Mesenchymal stem cell (in vitro differentiated cells and primary cell): ENCODE measurements at regions not wholly inside any gene's neighbourhood (a gene's known extent, or its start where the extent isn't known, plus 50 kb on each side); places are given as distances from the start of the nearest gene placed in this dataset.

Experiments
- DNase-seq: peaks from one replicate; pipeline ENCODE4 v3.0.0-alpha.2; 2013
- H2AFZ ChIP-seq: one replicate; pipeline ENCODE4 v1.6.1; 2013; ENCODE audit warnings: low read depth, mild to moderate bottlenecking, control low read depth, inconsistent platforms, low read length, moderate library complexity
- H2AK5ac ChIP-seq: 2 replicates; pipeline ENCODE4 v1.6.1; 2013; ENCODE audit warnings: low read length, moderate library complexity, mild to moderate bottlenecking, inconsistent platforms; ENCODE audit not compliant: severe bottlenecking
- H2BK120ac ChIP-seq: one replicate; pipeline ENCODE4 v1.6.1; 2013; ENCODE audit warnings: low read depth, mild to moderate bottlenecking, inconsistent platforms, low read length, moderate library complexity
- H2BK12ac ChIP-seq, 2 experiments: one replicate each; pipeline ENCODE4 v1.6.1; 2013; ENCODE audit warnings: inconsistent platforms in 2 of 2, low read length in 2 of 2, mild to moderate bottlenecking in 2 of 2, moderate library complexity in 2 of 2, control low read depth in 1 of 2
- H2BK15ac ChIP-seq: one replicate; pipeline ENCODE4 v1.6.1; 2013; ENCODE audit warnings: mild to moderate bottlenecking, low read depth, inconsistent platforms; ENCODE audit not compliant: poor library complexity, severe bottlenecking
- H2BK5ac ChIP-seq: 2 replicates; pipeline ENCODE4 v1.6.1; 2013; ENCODE audit warnings: low read depth, mild to moderate bottlenecking, low read length, control low read depth, inconsistent platforms; ENCODE audit not compliant: poor library complexity, severe bottlenecking
- H3K14ac ChIP-seq, 2 experiments: one replicate each; pipeline ENCODE4 v1.6.1; 2013; ENCODE audit warnings: inconsistent platforms in 2 of 2, low read length in 2 of 2, control low read depth in 1 of 2, mild to moderate bottlenecking in 1 of 2, moderate library complexity in 1 of 2
- H3K18ac ChIP-seq, 2 experiments: one replicate each; pipeline ENCODE4 v1.6.1; 2013; ENCODE audit warnings: inconsistent platforms in 2 of 2, low read length in 2 of 2, control low read depth in 1 of 2, low read depth in 1 of 2, mild to moderate bottlenecking in 1 of 2
- H3K23ac ChIP-seq, 2 experiments: one replicate each; pipeline ENCODE4 v1.6.1; 2013; ENCODE audit warnings: inconsistent platforms in 2 of 2, low read length in 2 of 2, mild to moderate bottlenecking in 2 of 2, moderate library complexity in 2 of 2, control low read depth in 1 of 2
- H3K27ac ChIP-seq: 2 replicates; pipeline ENCODE4 v1.5.1; 2013; ENCODE audit warnings: mild to moderate bottlenecking, moderate library complexity, low read length, control low read depth, inconsistent platforms; ENCODE audit not compliant: poor library complexity, severe bottlenecking
- H3K27me3 ChIP-seq, 2 experiments: 2 replicates each; pipeline versions ENCODE4 v1.6.1 to v1.7.0; 2013; ENCODE audit warnings: low read length in 2 of 2, mild to moderate bottlenecking in 2 of 2, moderate library complexity in 2 of 2, control low read depth in 1 of 2, inconsistent platforms in 1 of 2; ENCODE audit not compliant: control insufficient read depth in 1 of 2, insufficient read depth in 1 of 2
- H3K36me3 ChIP-seq, 2 experiments: 2 replicates each; pipeline versions ENCODE4 v1.6.1 to v1.7.0; 2013; ENCODE audit warnings: low read length in 2 of 2, control low read depth in 1 of 2, inconsistent platforms in 1 of 2, low read depth in 1 of 2, mild to moderate bottlenecking in 1 of 2; ENCODE audit not compliant: insufficient read depth in 2 of 2, control insufficient read depth in 1 of 2
- H3K4ac ChIP-seq, 2 experiments: one replicate each; pipeline ENCODE4 v1.6.1; 2013; ENCODE audit warnings: inconsistent platforms in 2 of 2, low read length in 2 of 2, mild to moderate bottlenecking in 2 of 2, moderate library complexity in 2 of 2, control low read depth in 1 of 2, low read depth in 1 of 2
- H3K4me1 ChIP-seq: 2 replicates; pipeline ENCODE4 v1.6.1; 2013; ENCODE audit warnings: low read depth, low read length, control low read depth; ENCODE audit not compliant: control insufficient read depth, insufficient read depth
- H3K4me2 ChIP-seq: 2 replicates; pipeline ENCODE4 v1.6.1; 2013; ENCODE audit warnings: low read length, mild to moderate bottlenecking, inconsistent platforms; ENCODE audit not compliant: poor library complexity, severe bottlenecking
- H3K4me3 ChIP-seq, 2 experiments: 2 replicates each; pipeline versions ENCODE4 v1.5.1 to v1.7.0; 2013; ENCODE audit warnings: low read length in 2 of 2, mild to moderate bottlenecking in 2 of 2, control low read depth in 1 of 2, low read depth in 1 of 2; ENCODE audit not compliant: insufficient read depth in 1 of 2
- H3K79me1 ChIP-seq: replicated peaks from 2 replicates; pipeline ENCODE4 v1.6.1; 2013; ENCODE audit warnings: mild to moderate bottlenecking, control low read depth, low read length, inconsistent platforms; ENCODE audit not compliant: poor library complexity, severe bottlenecking
- H3K9ac ChIP-seq: 2 replicates; pipeline ENCODE4 v1.7.0; 2013; ENCODE audit warnings: mild to moderate bottlenecking, low read length, moderate library complexity
- H3K9me3 ChIP-seq: 2 replicates; pipeline ENCODE4 v1.7.0; 2013; ENCODE audit warnings: mild to moderate bottlenecking, low read length; ENCODE audit not compliant: control insufficient read depth
- H4K8ac ChIP-seq: one replicate; pipeline ENCODE4 v1.6.1; 2013; ENCODE audit warnings: inconsistent platforms, mild to moderate bottlenecking, low read length, moderate library complexity
- H4K91ac ChIP-seq: one replicate; pipeline ENCODE4 v1.6.1; 2013; ENCODE audit warnings: mild to moderate bottlenecking, low read length, inconsistent platforms
- WGBS: methylation state at CpG from one replicate; pipeline ENCODE4 v1.1.7; 2013; ENCODE audit warnings: mixed read lengths; 5-methylcytosine and 5-hydroxymethylcytosine counted together

GRCh38 chr2:150101947-150102346 is 385.5 kb downstream of the RND3 start:
- Histone ChIP-seq H3K36me3 (no peaks in the 10 kb centered on the region), H3K4me3 (no peak overlapping the region), H3K27ac (no peak overlapping the region), H2BK5ac (no peak overlapping the region), H3K4me1 (no peaks in the 10 kb centered on the region), H3K9ac (no peak overlapping the region), H3K79me1 (no peaks in the 10 kb centered on the region), H2BK15ac (no peak overlapping the region), H2BK120ac (no peak overlapping the region), H2AK5ac (no peak overlapping the region), H3K23ac (no peak overlapping the region), H4K8ac (no peak overlapping the region), H3K14ac (no peak overlapping the region), H3K4ac (no peak overlapping the region), H2BK12ac (no peak overlapping the region), H4K91ac (no peak overlapping the region), H3K4me2 (no peak overlapping the region), H2AFZ (no peak overlapping the region), H3K27me3 (no peaks in the 10 kb centered on the region), H3K9me3 (no peaks in the 10 kb centered on the region), H3K18ac (no peak overlapping the region)
- no peak for DNase-seq
- 60% methylated on average over 1 of the region's 2 CpGs for WGBS

GRCh38 chr2:150100834-150101233 is 386.6 kb downstream of the RND3 start:
- Histone ChIP-seq H3K9ac (no peak overlapping the region), H2AFZ (no peak overlapping the region), H3K23ac (no peak overlapping the region), H3K4me2 (no peak overlapping the region), H3K4me1 (no peaks in the 10 kb centered on the region), H4K91ac (no peak overlapping the region), H3K4ac (no peak overlapping the region), H2AK5ac (no peak overlapping the region), H3K14ac (no peak overlapping the region), H3K79me1 (no peaks in the 10 kb centered on the region), H3K4me3 (no peak overlapping the region), H2BK12ac (no peak overlapping the region), H3K18ac (no peak overlapping the region), H4K8ac (no peak overlapping the region), H3K27ac (no peak overlapping the region), H2BK15ac (no peak overlapping the region), H3K36me3 (no peaks in the 10 kb centered on the region), H3K9me3 (no peaks in the 10 kb centered on the region), H2BK120ac (no peak overlapping the region), H3K27me3 (no peaks in the 10 kb centered on the region), H2BK5ac (no peak overlapping the region)
- DNase-seq: no peak

- no peak overlapping the region for H4K8ac ChIP-seq
These were observed 387.1 kb downstream of the RND3 start for GRCh38 chr2:150100336-150100735.

GRCh38 chr2:150099805-150100204 is 387.7 kb downstream of the RND3 start:
- no peaks in the 10 kb centered on the region for H3K79me1 ChIP-seq
- H3K18ac ChIP-seq: no peak overlapping the region
- H2BK12ac ChIP-seq: no peak overlapping the region
- no peak overlapping the region for H3K14ac ChIP-seq
- H3K4ac ChIP-seq: no peak overlapping the region
- H2AK5ac ChIP-seq: no peak overlapping the region
- H3K4me1 ChIP-seq: no peaks in the 10 kb centered on the region
- H4K91ac ChIP-seq: no peak overlapping the region
- no peak overlapping the region for H4K8ac ChIP-seq
- no peak overlapping the region for H3K4me2 ChIP-seq
- no peak overlapping the region for H2BK120ac ChIP-seq
- H2BK15ac ChIP-seq: no peak overlapping the region
- no peak overlapping the region for H2BK5ac ChIP-seq
- H3K9ac ChIP-seq: no peak overlapping the region
- no peaks in the 10 kb centered on the region for H3K27me3 ChIP-seq
- no peaks in the 10 kb centered on the region for H3K36me3 ChIP-seq
- no peak overlapping the region for H3K4me3 ChIP-seq
- DNase-seq: no peak
- no peaks in the 10 kb centered on the region for H3K9me3 ChIP-seq
- H2AFZ ChIP-seq: no peak overlapping the region
- no peak overlapping the region for H3K27ac ChIP-seq
- no peak overlapping the region for H3K23ac ChIP-seq

More at GRCh38 chr2:150100336-150100735, 387.1 kb downstream of the RND3 start:
- WGBS: 94% methylated on average over 3 of the region's 3 CpGs
- H3K23ac ChIP-seq: no peak overlapping the region
- H3K4ac ChIP-seq: no peak overlapping the region
- H3K36me3 ChIP-seq: no peaks in the 10 kb centered on the region
- H3K4me2 ChIP-seq: no peak overlapping the region
- H2AK5ac ChIP-seq: no peak overlapping the region
- no peak overlapping the region for H3K14ac ChIP-seq
- H2BK12ac ChIP-seq: no peak overlapping the region
- no peak overlapping the region for H2BK120ac ChIP-seq
- H3K4me1 ChIP-seq: no peaks in the 10 kb centered on the region
- H3K27me3 ChIP-seq: no peaks in the 10 kb centered on the region
- no peak overlapping the region for H3K18ac ChIP-seq
- H4K91ac ChIP-seq: no peak overlapping the region
- H3K9ac ChIP-seq: no peak overlapping the region
- no peaks in the 10 kb centered on the region for H3K9me3 ChIP-seq
- H2AFZ ChIP-seq: no peak overlapping the region
- no peak overlapping the region for H3K27ac ChIP-seq
- no peak for DNase-seq
- H2BK15ac ChIP-seq: no peak overlapping the region
- H2BK5ac ChIP-seq: no peak overlapping the region
- no peaks in the 10 kb centered on the region for H3K79me1 ChIP-seq
- H3K4me3 ChIP-seq: no peak overlapping the region
